Ishikawa (cell line): ENCODE measurements at regions not wholly inside any gene's neighbourhood (a gene's known extent, or its start where the extent isn't known, plus 50 kb on each side); places are given as distances from the start of the nearest gene placed in this dataset.

ENCODE experiments used
- CEBPB ChIP-seq: IDR thresholded peaks from 2 replicates; pipeline ENCODE4 v1.6.1; 2012
- FOXM1 ChIP-seq: IDR thresholded peaks from 2 replicates; pipeline ENCODE4 v1.6.1; 2012; ENCODE audit warnings: low read depth, borderline replicate concordance
- TCF12 ChIP-seq: IDR thresholded peaks from 2 replicates; pipeline ENCODE4 v1.6.1; 2012; ENCODE audit warnings: low read depth
- TEAD4 ChIP-seq: IDR thresholded peaks from 2 replicates; pipeline ENCODE4 v1.6.1; 2012

DNA sequence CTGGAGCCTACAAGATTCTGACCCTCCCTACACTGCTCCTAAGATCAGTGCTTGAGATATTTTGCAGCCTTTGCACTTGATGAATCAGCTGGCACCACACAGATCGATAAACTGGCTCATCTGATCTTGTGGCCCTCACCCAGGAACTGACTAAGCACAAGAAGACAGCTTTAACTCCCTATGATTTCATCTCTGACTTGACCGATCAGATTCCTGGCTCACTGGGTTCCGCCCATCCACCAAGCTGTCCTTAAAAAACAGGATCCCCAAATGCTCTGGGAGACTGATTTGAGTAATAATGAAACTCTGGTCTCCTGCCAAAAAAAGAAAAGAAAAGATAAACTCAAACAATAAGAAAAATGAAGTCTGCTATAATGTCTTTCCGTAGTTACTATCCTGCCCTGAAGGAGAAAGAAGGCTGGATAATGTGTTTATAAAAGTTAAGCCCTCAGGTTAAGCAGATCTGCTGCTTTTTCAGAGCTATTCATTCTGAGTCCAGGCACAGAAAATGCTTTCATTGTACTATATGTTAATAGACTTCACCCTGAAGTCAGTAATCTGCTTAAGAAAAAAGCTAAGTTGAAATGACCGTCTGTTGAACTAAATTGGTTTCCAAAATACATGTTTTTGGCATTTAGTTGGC is 795.2 kb downstream of the TRIML1 start:
- TF ChIP-seq TCF12 = no peak
- TF ChIP-seq CEBPB = no peak
- TF ChIP-seq FOXM1 = no peak
- TF ChIP-seq TEAD4 = no peak
